22Rv1 (cell line): ENCODE measurements at regions not wholly inside any gene's neighbourhood (a gene's known extent, or its start where the extent isn't known, plus 50 kb on each side); places are given as distances from the start of the nearest gene placed in this dataset.

Experiments
- H3K27ac ChIP-seq: fragments of 450-650 bp; 2 replicates; pipeline ENCODE4 v1.5.1; 2017
- ZFX ChIP-seq: fragments of 450-650 bp; IDR thresholded peaks from 2 replicates; pipeline ENCODE4 v1.6.1; 2017; ENCODE audit warnings: antibody characterized with exemption, borderline replicate concordance
- TF ChIP-seq, protein P1 (sequence below): fragments of 450-650 bp; IDR thresholded peaks from 2 replicates; pipeline ENCODE4 v1.5.1; 2017; ENCODE audit warnings: mild to moderate bottlenecking

DNA sequence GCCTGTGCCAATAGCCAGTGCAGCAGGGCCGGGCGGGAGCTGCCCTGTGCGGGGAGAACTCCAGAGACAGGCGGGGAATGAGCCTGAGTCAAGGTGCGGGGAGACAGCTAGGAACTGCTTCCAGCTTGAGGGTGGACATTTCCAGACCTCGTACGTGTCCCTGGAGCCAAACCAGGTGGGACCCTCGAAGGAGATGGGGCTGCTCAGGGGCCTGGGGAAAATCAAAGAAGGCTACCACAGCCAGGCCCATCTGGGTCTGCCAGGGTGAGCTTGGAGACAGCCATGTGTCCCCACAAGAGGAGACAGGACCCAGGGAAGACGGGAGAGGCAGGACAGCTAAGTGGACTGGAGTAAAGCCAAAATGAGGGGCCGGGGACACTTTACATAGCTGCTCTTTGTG lies 504.9 kb upstream of the MGMT start:
- TF ChIP-seq ZFX, result no peak
- TF ChIP-seq, protein P1, sequence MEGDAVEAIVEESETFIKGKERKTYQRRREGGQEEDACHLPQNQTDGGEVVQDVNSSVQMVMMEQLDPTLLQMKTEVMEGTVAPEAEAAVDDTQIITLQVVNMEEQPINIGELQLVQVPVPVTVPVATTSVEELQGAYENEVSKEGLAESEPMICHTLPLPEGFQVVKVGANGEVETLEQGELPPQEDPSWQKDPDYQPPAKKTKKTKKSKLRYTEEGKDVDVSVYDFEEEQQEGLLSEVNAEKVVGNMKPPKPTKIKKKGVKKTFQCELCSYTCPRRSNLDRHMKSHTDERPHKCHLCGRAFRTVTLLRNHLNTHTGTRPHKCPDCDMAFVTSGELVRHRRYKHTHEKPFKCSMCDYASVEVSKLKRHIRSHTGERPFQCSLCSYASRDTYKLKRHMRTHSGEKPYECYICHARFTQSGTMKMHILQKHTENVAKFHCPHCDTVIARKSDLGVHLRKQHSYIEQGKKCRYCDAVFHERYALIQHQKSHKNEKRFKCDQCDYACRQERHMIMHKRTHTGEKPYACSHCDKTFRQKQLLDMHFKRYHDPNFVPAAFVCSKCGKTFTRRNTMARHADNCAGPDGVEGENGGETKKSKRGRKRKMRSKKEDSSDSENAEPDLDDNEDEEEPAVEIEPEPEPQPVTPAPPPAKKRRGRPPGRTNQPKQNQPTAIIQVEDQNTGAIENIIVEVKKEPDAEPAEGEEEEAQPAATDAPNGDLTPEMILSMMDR, result no peak
- H3K27ac ChIP-seq, result no peak overlapping the region

DNA sequence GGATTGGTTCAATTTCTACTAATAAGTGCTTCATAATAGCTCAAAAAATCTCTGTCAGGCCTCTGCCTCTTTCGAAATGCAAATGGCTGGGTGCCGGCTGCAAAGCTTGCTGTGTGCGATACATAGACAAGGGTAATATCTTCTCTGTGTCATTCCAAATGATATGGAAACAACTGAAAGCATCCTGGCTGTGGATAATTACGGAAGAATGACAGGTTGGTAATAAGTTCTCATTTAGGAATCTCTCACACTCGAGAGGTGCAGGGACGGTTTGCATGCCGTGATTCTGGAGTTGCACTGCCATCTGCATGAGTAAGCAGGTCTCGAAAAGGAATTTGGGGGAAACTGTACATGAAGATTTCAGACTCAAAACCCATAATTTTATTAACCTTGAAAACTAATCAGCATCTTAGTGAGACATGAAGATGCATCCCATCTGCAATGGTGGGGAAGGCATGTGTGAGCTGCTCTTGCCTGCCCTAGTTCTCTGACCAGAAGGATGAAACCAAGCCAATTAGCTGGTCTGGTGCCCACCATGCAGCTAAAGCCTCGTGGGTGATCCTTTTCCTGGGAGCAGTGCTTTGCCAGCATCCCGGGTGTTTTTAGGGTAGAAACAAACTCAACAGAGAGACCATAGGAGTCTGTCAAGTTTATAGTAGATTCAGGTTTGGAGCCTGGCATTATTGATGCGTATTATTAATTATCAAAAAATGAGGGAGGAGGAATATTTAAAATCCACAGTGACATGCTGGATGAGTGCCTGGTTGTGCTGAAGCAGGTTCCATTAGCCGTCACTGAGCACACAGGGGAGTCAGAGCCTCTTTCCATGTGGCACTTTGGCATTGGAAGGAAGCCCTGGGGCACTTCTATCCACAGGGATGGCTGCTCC lies 503.6 kb upstream of the MGMT start:
- H3K27ac ChIP-seq, result no peak overlapping the region
- TF ChIP-seq ZFX, result no peak
- TF ChIP-seq, protein P1, result no peak

- no peak for TF ChIP-seq ZFX
- TF ChIP-seq, protein P1, result no peak
- H3K27ac ChIP-seq, result no peak overlapping the region
Observed at GRCh38 chr10:128964100-128964403, 503.0 kb upstream of the MGMT start.

DNA sequence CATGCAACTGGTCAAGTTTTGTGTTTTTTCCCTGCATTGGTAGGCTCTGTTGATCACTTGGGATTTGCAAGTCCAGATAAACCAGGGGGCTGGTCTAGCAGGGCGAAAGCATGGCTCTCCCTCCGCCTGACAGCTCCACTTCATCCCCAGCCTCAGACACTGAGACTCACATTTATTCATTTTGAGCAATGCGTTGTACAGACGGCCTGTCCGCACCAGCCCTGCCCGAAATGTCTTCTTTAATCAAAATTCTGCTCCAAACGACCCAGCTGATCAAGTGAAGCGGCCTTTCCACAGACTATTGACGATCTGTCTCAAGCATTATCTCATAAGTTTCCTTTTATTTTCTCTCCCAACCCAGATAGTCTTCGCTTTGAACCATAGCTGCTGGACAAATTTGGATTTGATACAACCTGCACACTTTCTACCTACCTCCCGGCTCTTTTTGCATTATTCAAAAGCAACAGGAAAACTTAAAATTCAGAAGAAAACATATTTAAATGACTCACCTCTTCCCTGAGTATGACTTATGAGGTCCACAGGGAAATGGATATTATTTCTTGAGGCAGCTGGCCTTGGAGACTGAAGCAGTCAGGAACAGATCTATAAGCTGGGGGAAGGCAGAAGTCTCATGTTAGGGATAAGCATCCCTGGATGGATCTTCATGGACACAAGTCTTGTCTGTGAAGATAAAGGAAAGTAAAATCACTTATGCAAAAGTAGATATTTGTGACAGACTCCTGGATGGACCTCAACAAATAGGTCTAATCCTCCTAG lies 498.9 kb upstream of the MGMT start:
- TF ChIP-seq, protein P1, result no peak
- TF ChIP-seq ZFX, result no peak
- H3K27ac ChIP-seq, result no peak overlapping the region

DNA sequence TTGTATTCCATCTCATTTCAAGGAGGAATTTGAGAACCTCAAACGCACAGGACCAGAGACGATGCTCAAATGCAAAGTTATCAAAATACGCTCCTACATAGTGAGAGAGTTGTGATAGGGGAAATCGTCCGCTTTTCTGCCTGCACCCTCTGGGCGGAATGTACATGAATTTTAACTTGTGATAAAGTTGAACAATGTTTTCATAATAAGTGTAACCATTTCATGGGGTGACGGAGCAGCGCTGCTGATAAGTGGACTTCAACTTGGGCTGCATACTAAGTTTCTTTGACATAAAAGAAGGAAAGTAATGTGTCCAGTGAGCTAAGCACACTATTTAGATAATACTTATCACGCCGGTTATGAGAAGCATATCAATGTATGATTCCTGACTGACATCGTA lies 497.5 kb upstream of the MGMT start:
- H3K27ac ChIP-seq, result no peak overlapping the region
- TF ChIP-seq ZFX, result no peak
- TF ChIP-seq, protein P1, result no peak

DNA sequence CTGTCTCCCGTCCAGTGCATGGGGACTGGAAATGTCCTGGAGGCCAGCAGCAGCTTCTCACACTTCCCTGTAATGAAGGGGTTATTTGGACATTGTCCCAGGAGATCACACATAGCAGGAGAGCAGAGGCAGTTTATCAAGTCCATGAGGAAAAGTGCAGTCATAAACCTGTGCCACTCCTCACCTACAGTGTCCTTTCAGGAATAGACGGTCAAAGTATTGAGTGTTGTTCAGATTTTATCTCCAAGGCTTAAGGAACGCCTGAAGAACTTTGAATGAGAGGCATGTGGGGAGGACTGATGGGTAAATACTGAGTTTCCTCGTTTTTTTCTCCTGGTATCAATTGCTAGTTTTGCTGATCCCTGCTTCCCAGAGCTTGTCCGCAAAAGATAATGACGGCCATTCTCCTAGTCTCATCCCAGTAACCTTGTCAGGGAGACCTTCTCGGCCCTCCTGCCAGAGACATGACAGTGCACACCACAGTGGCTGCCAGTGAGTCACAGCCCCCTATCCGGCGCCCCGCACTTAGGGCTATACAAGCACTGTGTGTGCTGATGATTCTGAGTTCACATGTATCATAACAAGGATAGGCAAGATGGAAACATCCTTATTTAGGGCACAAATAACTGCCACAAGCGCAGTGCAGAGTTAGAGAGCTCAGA lies 495.5 kb upstream of the MGMT start:
- TF ChIP-seq, protein P1, result no peak
- TF ChIP-seq ZFX, result no peak
- H3K27ac ChIP-seq, result no peak overlapping the region
